ENCODE measurements at regions not wholly inside any gene's neighbourhood (a gene's known extent, or its start where the extent isn't known, plus 50 kb on each side); places are given as distances from the start of the nearest gene placed in this dataset.
"Not testable (repeated sequence)": the region's sequence is repeated elsewhere in the genome, so short reads cannot be mapped to it uniquely, and the experiment has no call there.

DNA sequence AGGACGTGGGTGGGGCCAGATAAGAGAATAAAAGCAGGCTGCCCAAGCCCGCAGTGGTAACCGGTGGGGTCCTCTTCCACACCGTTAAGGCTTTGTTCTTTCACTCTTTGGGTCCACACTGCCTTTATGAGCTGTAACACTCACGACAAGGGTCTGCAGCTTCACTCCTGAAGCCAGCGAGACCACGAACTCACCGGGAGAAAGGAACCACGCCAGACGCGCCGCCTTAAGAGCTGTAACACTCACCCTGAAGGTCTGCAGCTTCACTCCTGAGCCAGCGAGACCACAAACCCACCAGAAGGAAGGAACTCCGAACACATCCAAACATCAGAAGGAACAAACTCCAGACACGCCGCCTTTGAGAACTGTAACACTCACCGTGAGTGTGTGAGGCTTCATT, 203.9 kb upstream of the HNRNPA3 start:
- TF ChIP-seq, protein P1, sequence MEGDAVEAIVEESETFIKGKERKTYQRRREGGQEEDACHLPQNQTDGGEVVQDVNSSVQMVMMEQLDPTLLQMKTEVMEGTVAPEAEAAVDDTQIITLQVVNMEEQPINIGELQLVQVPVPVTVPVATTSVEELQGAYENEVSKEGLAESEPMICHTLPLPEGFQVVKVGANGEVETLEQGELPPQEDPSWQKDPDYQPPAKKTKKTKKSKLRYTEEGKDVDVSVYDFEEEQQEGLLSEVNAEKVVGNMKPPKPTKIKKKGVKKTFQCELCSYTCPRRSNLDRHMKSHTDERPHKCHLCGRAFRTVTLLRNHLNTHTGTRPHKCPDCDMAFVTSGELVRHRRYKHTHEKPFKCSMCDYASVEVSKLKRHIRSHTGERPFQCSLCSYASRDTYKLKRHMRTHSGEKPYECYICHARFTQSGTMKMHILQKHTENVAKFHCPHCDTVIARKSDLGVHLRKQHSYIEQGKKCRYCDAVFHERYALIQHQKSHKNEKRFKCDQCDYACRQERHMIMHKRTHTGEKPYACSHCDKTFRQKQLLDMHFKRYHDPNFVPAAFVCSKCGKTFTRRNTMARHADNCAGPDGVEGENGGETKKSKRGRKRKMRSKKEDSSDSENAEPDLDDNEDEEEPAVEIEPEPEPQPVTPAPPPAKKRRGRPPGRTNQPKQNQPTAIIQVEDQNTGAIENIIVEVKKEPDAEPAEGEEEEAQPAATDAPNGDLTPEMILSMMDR (conservative IDR thresholded peaks at IDR 0.05; ENCODE audit: low read length): not testable (repeated sequence)
- TF ChIP-seq EZH2phosphoT487 (IDR thresholded peaks at IDR 0.05; ENCODE audit: borderline replicate concordance, low read depth, low read length): not testable (repeated sequence)
